ENCODE measurements at regions not wholly inside any gene's neighbourhood (a gene's known extent, or its start where the extent isn't known, plus 50 kb on each side); places are given as distances from the start of the nearest gene placed in this dataset.
A peak's percentile ranks its signal among the peaks of the same experiment; 100 is the strongest.

DNA sequence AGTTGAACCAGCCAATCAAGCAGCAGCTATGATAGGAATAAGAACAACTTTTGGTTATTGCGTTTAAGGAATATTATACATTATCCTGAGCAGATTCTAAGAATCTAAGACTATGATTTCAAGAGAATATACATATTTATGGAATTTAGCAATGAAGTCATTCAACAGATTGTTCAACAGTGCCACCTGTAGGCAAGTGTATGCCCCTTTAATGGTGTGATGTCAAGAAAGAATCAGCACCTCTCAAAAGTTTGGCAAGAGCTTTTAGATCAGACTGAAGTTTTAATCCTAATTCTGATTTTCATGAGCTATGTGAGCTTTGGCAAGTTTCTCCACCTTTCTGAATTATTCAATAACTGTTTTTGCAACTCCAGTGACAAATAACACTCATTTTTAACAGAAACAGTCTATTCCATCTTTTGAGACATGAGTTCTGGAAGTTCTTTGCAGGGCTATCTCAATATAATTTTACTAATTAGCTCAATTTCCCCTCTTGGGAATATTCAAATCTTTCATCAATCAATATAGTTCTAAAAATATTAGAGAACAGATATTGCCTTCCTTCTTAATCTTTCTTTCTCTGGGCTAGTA is 474.3 kb upstream of the TOM1L1 start:
- no peaks in the 10 kb centered on the region for H4K20me1 ChIP-seq (ENCODE audit: insufficient read depth, low read length)
- H3K79me2 ChIP-seq (ENCODE audit: low read length): no peaks in the 10 kb centered on the region
- no peaks in the 10 kb centered on the region for H3K4me1 ChIP-seq (ENCODE audit: low read length)
- H2AFZ ChIP-seq (ENCODE audit: low read depth, low read length): no peak overlapping the region
- no peak overlapping the region for H3K9ac ChIP-seq (ENCODE audit: low read length)
- no peaks in the 10 kb centered on the region for H3K36me3 ChIP-seq (replicated peaks; ENCODE audit: low read depth, low read length)
- no peak overlapping the region for H3K4me3 ChIP-seq (ENCODE audit: low read length)
- H3K27ac ChIP-seq (ENCODE audit: low read length): no peak overlapping the region
- H3K4me2 ChIP-seq (ENCODE audit: low read length): no peak overlapping the region
- no peaks in the 10 kb centered on the region for H3K9me3 ChIP-seq (ENCODE audit: insufficient read depth, low read length)
- H3K27me3 ChIP-seq (ENCODE audit: low read depth, low read length): no peaks in the 10 kb centered on the region
- no peak for TF ChIP-seq EZH2phosphoT487 (IDR thresholded peaks at IDR 0.05; ENCODE audit: low read depth)
- TF ChIP-seq, protein P1, sequence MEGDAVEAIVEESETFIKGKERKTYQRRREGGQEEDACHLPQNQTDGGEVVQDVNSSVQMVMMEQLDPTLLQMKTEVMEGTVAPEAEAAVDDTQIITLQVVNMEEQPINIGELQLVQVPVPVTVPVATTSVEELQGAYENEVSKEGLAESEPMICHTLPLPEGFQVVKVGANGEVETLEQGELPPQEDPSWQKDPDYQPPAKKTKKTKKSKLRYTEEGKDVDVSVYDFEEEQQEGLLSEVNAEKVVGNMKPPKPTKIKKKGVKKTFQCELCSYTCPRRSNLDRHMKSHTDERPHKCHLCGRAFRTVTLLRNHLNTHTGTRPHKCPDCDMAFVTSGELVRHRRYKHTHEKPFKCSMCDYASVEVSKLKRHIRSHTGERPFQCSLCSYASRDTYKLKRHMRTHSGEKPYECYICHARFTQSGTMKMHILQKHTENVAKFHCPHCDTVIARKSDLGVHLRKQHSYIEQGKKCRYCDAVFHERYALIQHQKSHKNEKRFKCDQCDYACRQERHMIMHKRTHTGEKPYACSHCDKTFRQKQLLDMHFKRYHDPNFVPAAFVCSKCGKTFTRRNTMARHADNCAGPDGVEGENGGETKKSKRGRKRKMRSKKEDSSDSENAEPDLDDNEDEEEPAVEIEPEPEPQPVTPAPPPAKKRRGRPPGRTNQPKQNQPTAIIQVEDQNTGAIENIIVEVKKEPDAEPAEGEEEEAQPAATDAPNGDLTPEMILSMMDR (IDR thresholded peaks at IDR 0.05; ENCODE audit: low read depth, low read length): peak; percentile 71

DNA sequence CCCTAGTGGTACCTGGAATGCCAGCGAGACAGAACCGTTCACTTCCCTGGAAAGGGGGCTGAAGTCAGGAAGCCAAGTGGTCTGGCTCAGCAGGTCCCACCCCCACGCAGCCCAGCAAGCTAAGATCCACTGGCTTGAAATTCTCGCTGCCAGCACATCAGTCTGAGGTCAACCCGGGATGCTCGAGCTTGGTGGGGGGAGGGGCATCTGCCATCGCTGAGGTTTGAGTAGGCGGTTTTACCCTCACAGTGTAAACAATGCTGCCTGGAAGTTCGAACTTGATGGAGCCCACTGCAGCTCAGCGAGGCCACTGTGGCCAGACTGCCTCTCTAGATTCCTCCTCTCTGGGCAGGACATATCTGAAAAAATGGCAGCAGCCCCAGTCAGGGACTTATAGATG is 464.7 kb upstream of the TOM1L1 start:
- no peak overlapping the region for H3K27ac ChIP-seq (ENCODE audit: low read length)
- H3K79me2 ChIP-seq (ENCODE audit: low read length): no peaks in the 10 kb centered on the region
- no peaks in the 10 kb centered on the region for H3K27me3 ChIP-seq (ENCODE audit: low read depth, low read length)
- H3K4me1 ChIP-seq (ENCODE audit: low read length): no peaks in the 10 kb centered on the region
- H4K20me1 ChIP-seq (ENCODE audit: insufficient read depth, low read length): no peaks in the 10 kb centered on the region
- TF ChIP-seq, protein P1 (IDR thresholded peaks at IDR 0.05; ENCODE audit: low read depth, low read length): no peak
- TF ChIP-seq EZH2phosphoT487 (IDR thresholded peaks at IDR 0.05; ENCODE audit: low read depth): no peak
- no peaks in the 10 kb centered on the region for H3K36me3 ChIP-seq (replicated peaks; ENCODE audit: low read depth, low read length)
- no peak overlapping the region for H3K9ac ChIP-seq (ENCODE audit: low read length)
- H3K9me3 ChIP-seq (ENCODE audit: insufficient read depth, low read length): no peaks in the 10 kb centered on the region
- no peak overlapping the region for H2AFZ ChIP-seq (ENCODE audit: low read depth, low read length)
- H3K4me3 ChIP-seq (ENCODE audit: low read length): no peak overlapping the region
- H3K4me2 ChIP-seq (ENCODE audit: low read length): no peak overlapping the region

DNA sequence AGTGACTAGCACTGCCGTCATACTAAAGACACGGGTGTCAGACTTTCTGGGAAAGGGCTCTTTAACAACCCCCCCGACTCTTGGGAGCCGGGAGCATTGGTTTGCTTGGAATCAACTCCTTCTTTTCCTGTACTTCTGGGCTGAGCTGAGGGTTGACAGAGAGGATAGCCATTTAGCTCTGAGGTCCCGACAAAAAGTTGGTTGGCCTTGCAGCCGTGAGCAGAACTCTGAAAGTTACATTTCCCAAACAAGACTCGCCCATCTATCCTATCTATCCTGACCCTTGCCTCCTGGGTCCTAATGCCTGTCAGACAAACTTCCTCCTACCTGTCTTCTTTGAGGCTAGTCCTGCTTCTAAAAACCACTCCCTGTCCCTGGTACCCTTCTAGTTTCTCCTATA is 460.8 kb upstream of the TOM1L1 start:
- Histone ChIP-seq H3K36me3 (replicated peaks; ENCODE audit: low read depth, low read length) (no peaks in the 10 kb centered on the region), H3K27ac (ENCODE audit: low read length) (no peak overlapping the region), H3K4me1 (ENCODE audit: low read length) (no peaks in the 10 kb centered on the region), H3K9ac (ENCODE audit: low read length) (no peak overlapping the region), H3K79me2 (ENCODE audit: low read length) (no peaks in the 10 kb centered on the region), H3K27me3 (ENCODE audit: low read depth, low read length) (no peaks in the 10 kb centered on the region), H3K9me3 (ENCODE audit: insufficient read depth, low read length) (no peaks in the 10 kb centered on the region), H2AFZ (ENCODE audit: low read depth, low read length) (no peak overlapping the region), H3K4me3 (ENCODE audit: low read length) (no peak overlapping the region), H4K20me1 (ENCODE audit: insufficient read depth, low read length) (no peaks in the 10 kb centered on the region), H3K4me2 (ENCODE audit: low read length) (no peak overlapping the region)
- TF ChIP-seq, protein P1 (IDR thresholded peaks at IDR 0.05; ENCODE audit: low read depth, low read length): no peak
- TF ChIP-seq EZH2phosphoT487 (IDR thresholded peaks at IDR 0.05; ENCODE audit: low read depth): no peak

DNA sequence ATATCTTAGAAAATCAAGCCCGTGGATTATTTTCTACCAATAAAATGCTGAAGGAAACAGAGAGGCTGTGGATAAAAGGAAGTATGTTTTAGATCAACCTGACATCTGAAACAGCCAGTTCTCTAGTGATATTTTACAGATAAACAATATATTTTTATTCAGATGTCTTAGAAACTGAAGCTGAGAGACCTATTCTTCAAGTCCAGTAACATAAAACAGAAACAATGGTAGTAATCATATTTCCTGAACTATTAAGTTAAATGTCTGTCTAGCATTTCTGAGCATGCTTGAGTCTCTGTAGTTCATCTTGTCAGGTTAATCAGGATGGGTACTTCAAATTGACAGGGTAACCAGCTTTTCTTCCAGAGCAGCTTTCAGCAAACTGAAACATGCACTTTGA is 449.6 kb upstream of the TOM1L1 start:
- Histone ChIP-seq H4K20me1 (ENCODE audit: insufficient read depth, low read length) (no peaks in the 10 kb centered on the region), H3K79me2 (ENCODE audit: low read length) (no peaks in the 10 kb centered on the region), H3K9ac (ENCODE audit: low read length) (no peak overlapping the region), H3K27me3 (ENCODE audit: low read depth, low read length) (no peaks in the 10 kb centered on the region), H3K4me3 (ENCODE audit: low read length) (no peak overlapping the region), H2AFZ (ENCODE audit: low read depth, low read length) (no peak overlapping the region), H3K27ac (ENCODE audit: low read length) (no peak overlapping the region), H3K4me1 (ENCODE audit: low read length) (no peaks in the 10 kb centered on the region), H3K4me2 (ENCODE audit: low read length) (no peak overlapping the region), H3K9me3 (ENCODE audit: insufficient read depth, low read length) (0 out of 2 replicates have a peak, but pooled peaks cover 4% of the 10 kb centered on the region), H3K36me3 (replicated peaks; ENCODE audit: low read depth, low read length) (no peaks in the 10 kb centered on the region)
- TF ChIP-seq, protein P1 (IDR thresholded peaks at IDR 0.05; ENCODE audit: low read depth, low read length): no peak
- no peak for TF ChIP-seq EZH2phosphoT487 (IDR thresholded peaks at IDR 0.05; ENCODE audit: low read depth)

Measured in OCI-LY3 (cell line).